ENCODE measurements at regions not wholly inside any gene's neighbourhood (a gene's known extent, or its start where the extent isn't known, plus 50 kb on each side); places are given as distances from the start of the nearest gene placed in this dataset.

DNA sequence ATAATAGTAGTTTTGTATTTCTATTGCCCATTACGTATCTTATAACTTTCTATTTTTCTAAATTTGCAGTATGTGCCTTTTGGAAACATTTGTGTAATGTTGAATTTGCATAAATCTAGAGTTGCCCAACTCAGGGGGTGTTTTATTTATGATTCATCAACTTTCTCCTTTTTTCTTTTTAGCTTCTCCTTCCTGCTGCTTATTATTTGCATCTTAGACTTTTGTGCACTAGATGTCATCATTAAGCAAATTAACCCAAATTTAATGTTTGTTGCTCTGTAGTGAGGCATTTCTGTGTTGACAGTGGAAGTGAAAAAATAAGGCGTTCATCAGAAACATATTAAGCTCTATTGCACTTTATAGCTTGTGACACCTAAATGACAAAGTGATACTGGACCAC lies 56.2 kb upstream of the ZBED5 start:
- CTCF ChIA-PET: no interaction called here
- no peaks in the 10 kb centered on the region for H3K27me3 ChIP-seq (ENCODE audit: insufficient read depth, low read depth)
- no peaks in the 10 kb centered on the region for H4K20me1 ChIP-seq (ENCODE audit: insufficient read depth)
- intact Hi-C loops (cut with micrococcal nuclease; ENCODE audit: unreplicated experiment): no loop called here
- peaks cover 10% of the 10 kb centered on the region for H3K4me1 ChIP-seq (replicated peaks; ENCODE audit: insufficient read depth)
- no peak overlapping the region for H3K27ac ChIP-seq
- POLR2A ChIA-PET (ENCODE audit: unreplicated experiment): interaction anchor here (0.8 kb wide), 1 partner anchor 106 kb away, joined by 6 read pairs; no protein-coding TSS in a partner anchor
- no peak for TF ChIP-seq EZH2 (IDR thresholded peaks at IDR 0.05; ENCODE audit: low read depth)
- TF ChIP-seq, protein P1, sequence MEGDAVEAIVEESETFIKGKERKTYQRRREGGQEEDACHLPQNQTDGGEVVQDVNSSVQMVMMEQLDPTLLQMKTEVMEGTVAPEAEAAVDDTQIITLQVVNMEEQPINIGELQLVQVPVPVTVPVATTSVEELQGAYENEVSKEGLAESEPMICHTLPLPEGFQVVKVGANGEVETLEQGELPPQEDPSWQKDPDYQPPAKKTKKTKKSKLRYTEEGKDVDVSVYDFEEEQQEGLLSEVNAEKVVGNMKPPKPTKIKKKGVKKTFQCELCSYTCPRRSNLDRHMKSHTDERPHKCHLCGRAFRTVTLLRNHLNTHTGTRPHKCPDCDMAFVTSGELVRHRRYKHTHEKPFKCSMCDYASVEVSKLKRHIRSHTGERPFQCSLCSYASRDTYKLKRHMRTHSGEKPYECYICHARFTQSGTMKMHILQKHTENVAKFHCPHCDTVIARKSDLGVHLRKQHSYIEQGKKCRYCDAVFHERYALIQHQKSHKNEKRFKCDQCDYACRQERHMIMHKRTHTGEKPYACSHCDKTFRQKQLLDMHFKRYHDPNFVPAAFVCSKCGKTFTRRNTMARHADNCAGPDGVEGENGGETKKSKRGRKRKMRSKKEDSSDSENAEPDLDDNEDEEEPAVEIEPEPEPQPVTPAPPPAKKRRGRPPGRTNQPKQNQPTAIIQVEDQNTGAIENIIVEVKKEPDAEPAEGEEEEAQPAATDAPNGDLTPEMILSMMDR (conservative IDR thresholded peaks at IDR 0.05): no peak
- H3K36me3 ChIP-seq (ENCODE audit: low read depth): no peaks in the 10 kb centered on the region
- no TSS peak for BruUV-seq (replicated peaks)
- no peaks in the 10 kb centered on the region for H3K79me2 ChIP-seq (ENCODE audit: low read depth)
- no peaks in the 10 kb centered on the region for H3F3A ChIP-seq (ENCODE audit: insufficient read depth, low read depth)
- H3K4me2 ChIP-seq: no peak overlapping the region
- no peak overlapping the region for H2AFZ ChIP-seq
- DNase-seq: no peak
- H3K4me3 ChIP-seq: no peak overlapping the region
- H3K9me3 ChIP-seq (ENCODE audit: insufficient read depth, low read depth): peaks cover 10% of the 10 kb centered on the region; the same call in 1 of the 2 replicates
- H3K9me2 ChIP-seq (ENCODE audit: insufficient read depth): no peaks in the 10 kb centered on the region

DNA sequence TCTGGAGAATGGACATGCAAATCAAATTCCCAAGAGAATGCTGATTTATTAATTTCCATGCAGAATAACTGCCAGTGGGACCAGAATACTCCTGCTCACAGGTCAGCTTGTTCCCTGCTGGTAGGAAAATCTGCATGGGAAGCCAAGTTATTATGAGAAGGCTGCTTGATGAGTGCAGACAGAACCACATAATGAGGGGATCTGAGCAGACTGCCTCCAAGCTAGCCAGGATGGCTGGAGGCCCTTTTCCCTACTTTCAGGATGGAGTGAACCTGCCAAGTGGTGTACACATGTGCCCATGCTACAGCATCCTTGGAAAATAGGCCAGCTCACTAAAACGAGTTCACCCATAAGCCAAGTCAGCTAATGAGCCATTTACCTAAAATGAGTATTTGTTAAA lies 55.2 kb upstream of the ZBED5 start:
- POLR2A ChIA-PET (ENCODE audit: unreplicated experiment): no interaction called here
- no peaks in the 10 kb centered on the region for H3K36me3 ChIP-seq (ENCODE audit: low read depth)
- H3K9me2 ChIP-seq (ENCODE audit: insufficient read depth): no peaks in the 10 kb centered on the region
- no peak overlapping the region for H3K27ac ChIP-seq
- DNase-seq: no peak
- H3F3A ChIP-seq (ENCODE audit: insufficient read depth, low read depth): peaks cover 6% of the 10 kb centered on the region; the same call in 1 of the 2 replicates
- H3K4me3 ChIP-seq: no peak overlapping the region
- no peak overlapping the region for H2AFZ ChIP-seq
- no peaks in the 10 kb centered on the region for H4K20me1 ChIP-seq (ENCODE audit: insufficient read depth)
- intact Hi-C loops (cut with micrococcal nuclease; ENCODE audit: unreplicated experiment): no loop called here
- H3K9me3 ChIP-seq (ENCODE audit: insufficient read depth, low read depth): peaks cover 3% of the 10 kb centered on the region; the same call in 1 of the 2 replicates
- H3K79me2 ChIP-seq (ENCODE audit: low read depth): no peaks in the 10 kb centered on the region
- CTCF ChIA-PET: no interaction called here
- H3K27me3 ChIP-seq (ENCODE audit: insufficient read depth, low read depth): no peaks in the 10 kb centered on the region
- TF ChIP-seq, protein P1 (conservative IDR thresholded peaks at IDR 0.05): no peak
- TF ChIP-seq EZH2 (IDR thresholded peaks at IDR 0.05; ENCODE audit: low read depth): no peak
- BruUV-seq (replicated peaks): no TSS peak
- H3K4me1 ChIP-seq (replicated peaks; ENCODE audit: insufficient read depth): peaks cover 20% of the 10 kb centered on the region
- H3K4me2 ChIP-seq: no peak overlapping the region

DNA sequence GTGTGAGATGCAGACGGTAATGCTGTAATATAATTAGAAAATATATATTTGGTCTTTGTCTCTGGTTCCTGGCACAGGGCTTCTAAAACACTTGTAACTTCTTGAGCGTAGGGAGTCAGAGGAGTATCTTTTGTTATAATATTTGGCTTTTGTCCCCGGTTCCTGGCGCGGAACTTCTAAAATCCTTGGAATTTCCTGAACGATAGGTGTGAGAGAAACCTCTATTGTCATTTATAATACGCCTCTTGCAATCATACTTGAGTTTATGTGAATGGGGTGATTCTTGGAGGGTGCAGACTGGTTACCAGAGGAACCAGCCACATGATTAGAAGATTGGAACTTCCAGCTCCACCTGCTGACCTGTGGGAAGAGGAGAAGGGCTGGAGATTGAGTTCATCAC lies 54.1 kb upstream of the ZBED5 start:
- Histone ChIP-seq H3K36me3 (ENCODE audit: low read depth) (no peaks in the 10 kb centered on the region), H3K4me3 (no peak overlapping the region), H3K9me2 (ENCODE audit: insufficient read depth) (no peaks in the 10 kb centered on the region), H3K79me2 (ENCODE audit: low read depth) (no peaks in the 10 kb centered on the region), H3K4me1 (replicated peaks; ENCODE audit: insufficient read depth) (peaks cover 31% of the 10 kb centered on the region), H3K27me3 (ENCODE audit: insufficient read depth, low read depth) (no peaks in the 10 kb centered on the region), H4K20me1 (ENCODE audit: insufficient read depth) (no peaks in the 10 kb centered on the region), H2AFZ (no peak overlapping the region), H3K4me2 (no peak overlapping the region), H3K27ac (no peak overlapping the region), H3F3A (ENCODE audit: insufficient read depth, low read depth) (peaks cover 10% of the 10 kb centered on the region; the same call in 1 of the 2 replicates), H3K9me3 (ENCODE audit: insufficient read depth, low read depth) (no peaks in the 10 kb centered on the region)
- ChIA-PET POLR2A (ENCODE audit: unreplicated experiment) (no interaction called here), CTCF (no interaction called here)
- no peak for DNase-seq
- no TSS peak for BruUV-seq (replicated peaks)
- intact Hi-C loops (cut with micrococcal nuclease; ENCODE audit: unreplicated experiment): no loop called here
- TF ChIP-seq, protein P1 (conservative IDR thresholded peaks at IDR 0.05): no peak
- TF ChIP-seq EZH2 (IDR thresholded peaks at IDR 0.05; ENCODE audit: low read depth): no peak
